Breast epithelium (tissue), 3 donors: ENCODE measurements at regions not wholly inside any gene's neighbourhood (a gene's known extent, or its start where the extent isn't known, plus 50 kb on each side); places are given as distances from the start of the nearest gene placed in this dataset.

Experiments used
- POLR2A ChIP-seq: fragments of 450-650 bp; IDR thresholded peaks from one replicate; pipeline ENCODE4 v1.6.1; 2016; ENCODE audit warnings: antibody characterized with exemption, mild to moderate bottlenecking, moderate library complexity
- TF ChIP-seq, protein P1 (sequence below), 3 donors: fragments of 450-650 bp; IDR thresholded peaks; one replicate each; pipeline ENCODE4 v1.5.1; 2016 to 2017; ENCODE audit warnings: antibody characterized with exemption in 3 of 3, mild to moderate bottlenecking in 3 of 3, moderate library complexity in 3 of 3

DNA sequence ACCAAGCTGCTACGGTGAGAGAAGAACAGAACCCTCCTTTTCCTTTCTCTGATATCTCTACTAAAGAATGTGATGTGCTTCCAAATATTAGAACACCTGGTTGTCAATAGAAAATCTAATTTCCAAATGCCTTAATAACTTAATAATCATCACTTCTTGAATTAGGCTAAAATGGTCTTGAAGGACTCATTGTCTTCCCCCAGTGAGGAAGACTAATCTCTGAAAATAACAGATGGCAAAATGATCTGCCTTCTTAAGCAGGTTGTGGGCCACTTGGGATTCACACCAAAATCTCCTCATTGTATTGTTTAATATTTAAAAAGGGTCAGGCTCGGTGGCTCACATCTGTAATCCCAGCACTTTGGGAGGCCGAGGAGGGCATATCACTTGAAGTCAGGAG, 805.9 kb upstream of the AUTS2 start:
- TF ChIP-seq, protein P1, sequence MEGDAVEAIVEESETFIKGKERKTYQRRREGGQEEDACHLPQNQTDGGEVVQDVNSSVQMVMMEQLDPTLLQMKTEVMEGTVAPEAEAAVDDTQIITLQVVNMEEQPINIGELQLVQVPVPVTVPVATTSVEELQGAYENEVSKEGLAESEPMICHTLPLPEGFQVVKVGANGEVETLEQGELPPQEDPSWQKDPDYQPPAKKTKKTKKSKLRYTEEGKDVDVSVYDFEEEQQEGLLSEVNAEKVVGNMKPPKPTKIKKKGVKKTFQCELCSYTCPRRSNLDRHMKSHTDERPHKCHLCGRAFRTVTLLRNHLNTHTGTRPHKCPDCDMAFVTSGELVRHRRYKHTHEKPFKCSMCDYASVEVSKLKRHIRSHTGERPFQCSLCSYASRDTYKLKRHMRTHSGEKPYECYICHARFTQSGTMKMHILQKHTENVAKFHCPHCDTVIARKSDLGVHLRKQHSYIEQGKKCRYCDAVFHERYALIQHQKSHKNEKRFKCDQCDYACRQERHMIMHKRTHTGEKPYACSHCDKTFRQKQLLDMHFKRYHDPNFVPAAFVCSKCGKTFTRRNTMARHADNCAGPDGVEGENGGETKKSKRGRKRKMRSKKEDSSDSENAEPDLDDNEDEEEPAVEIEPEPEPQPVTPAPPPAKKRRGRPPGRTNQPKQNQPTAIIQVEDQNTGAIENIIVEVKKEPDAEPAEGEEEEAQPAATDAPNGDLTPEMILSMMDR (IDR thresholded peaks at IDR 0.05): no peak
- no peak for TF ChIP-seq POLR2A
